ENCODE measurements at regions not wholly inside any gene's neighbourhood (a gene's known extent, or its start where the extent isn't known, plus 50 kb on each side); places are given as distances from the start of the nearest gene placed in this dataset.

DNA sequence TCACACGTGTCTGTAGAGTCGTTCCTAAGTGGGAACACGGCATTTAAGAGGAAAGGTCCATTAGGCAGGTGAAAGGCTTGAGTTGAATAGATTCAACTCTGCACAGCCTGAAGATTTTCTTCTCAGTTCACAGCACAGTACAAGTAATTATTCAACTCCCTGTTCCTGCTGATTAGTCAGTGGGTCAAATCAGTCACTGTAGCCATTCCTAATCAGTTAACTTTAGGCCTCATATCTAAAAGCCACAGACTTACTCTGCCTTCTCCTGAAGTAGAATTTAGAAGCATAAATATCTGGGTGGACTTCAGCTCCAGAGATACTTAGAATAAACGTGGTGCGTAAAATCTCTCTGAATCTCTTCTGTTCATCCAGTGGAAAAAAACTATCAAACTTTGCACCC, 872.4 kb downstream of the C6orf118 start:
- Histone ChIP-seq H3K4me3 (ENCODE audit: low read length) (no peak overlapping the region), H3K36me3 (ENCODE audit: control insufficient read depth, low read length) (no peaks in the 10 kb centered on the region), H3K4me1 (ENCODE audit: control insufficient read depth, low read length) (no peaks in the 10 kb centered on the region), H3K27me3 (ENCODE audit: control insufficient read depth, low read length) (no peaks in the 10 kb centered on the region), H3K27ac (ENCODE audit: low read depth, low read length) (no peak overlapping the region), H3K9me2 (replicated peaks; ENCODE audit: control insufficient read depth, low read length) (no peaks in the 10 kb centered on the region), H4K20me1 (ENCODE audit: control insufficient read depth, insufficient read depth, low read depth, low read length) (no peaks in the 10 kb centered on the region), H3F3A (ENCODE audit: control insufficient read depth, insufficient read depth) (no peaks in the 10 kb centered on the region), H3K4me2 (ENCODE audit: low read length) (no peak overlapping the region), H3K79me2 (ENCODE audit: control insufficient read depth, low read length) (no peaks in the 10 kb centered on the region), H3K9me3 (ENCODE audit: control insufficient read depth, insufficient read depth, low read length) (peaks cover 2% of the 10 kb centered on the region; the same call in 1 of the 2 replicates)
- TF ChIP-seq, protein P1, sequence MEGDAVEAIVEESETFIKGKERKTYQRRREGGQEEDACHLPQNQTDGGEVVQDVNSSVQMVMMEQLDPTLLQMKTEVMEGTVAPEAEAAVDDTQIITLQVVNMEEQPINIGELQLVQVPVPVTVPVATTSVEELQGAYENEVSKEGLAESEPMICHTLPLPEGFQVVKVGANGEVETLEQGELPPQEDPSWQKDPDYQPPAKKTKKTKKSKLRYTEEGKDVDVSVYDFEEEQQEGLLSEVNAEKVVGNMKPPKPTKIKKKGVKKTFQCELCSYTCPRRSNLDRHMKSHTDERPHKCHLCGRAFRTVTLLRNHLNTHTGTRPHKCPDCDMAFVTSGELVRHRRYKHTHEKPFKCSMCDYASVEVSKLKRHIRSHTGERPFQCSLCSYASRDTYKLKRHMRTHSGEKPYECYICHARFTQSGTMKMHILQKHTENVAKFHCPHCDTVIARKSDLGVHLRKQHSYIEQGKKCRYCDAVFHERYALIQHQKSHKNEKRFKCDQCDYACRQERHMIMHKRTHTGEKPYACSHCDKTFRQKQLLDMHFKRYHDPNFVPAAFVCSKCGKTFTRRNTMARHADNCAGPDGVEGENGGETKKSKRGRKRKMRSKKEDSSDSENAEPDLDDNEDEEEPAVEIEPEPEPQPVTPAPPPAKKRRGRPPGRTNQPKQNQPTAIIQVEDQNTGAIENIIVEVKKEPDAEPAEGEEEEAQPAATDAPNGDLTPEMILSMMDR (IDR thresholded peaks at IDR 0.05; ENCODE audit: low read depth, low read length, poor library complexity, severe bottlenecking) = no peak
- no peak for TF ChIP-seq EZH2phosphoT487 (IDR thresholded peaks at IDR 0.05; ENCODE audit: borderline replicate concordance, low read length)

DNA sequence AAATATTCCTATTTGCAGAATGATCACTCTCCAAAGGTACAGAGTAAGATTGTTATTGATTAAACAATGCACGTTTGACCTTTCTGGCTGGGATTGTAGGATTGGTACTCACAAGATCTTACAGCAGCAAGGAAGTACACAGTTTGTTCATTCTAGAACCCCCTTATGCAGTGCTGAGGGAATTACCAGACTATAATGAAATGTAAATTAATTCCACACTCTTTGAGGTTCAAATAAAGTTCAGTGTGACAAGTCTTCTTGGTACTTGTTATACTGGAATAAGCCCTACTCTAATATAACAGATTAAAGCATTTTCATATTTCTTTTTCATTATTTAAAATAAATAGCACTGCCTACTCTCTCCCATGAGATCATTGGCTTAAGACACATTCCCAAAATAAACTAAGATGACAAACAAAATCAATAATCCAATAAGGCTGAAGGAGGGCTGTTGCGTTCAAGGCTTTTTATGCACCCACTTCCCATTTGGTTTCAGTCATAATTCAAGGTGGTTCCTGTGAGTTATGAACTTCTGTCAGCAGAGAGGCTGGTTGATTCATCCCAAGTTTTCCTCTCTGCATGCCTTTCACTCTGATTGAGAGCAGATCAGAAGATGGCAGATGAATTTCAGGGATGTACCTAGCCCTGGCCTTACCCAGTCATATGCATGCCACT, 881.5 kb downstream of the C6orf118 start:
- no peak overlapping the region for H3K27ac ChIP-seq (ENCODE audit: low read depth, low read length)
- H3F3A ChIP-seq (ENCODE audit: control insufficient read depth, insufficient read depth) = no peaks in the 10 kb centered on the region
- no peaks in the 10 kb centered on the region for H3K79me2 ChIP-seq (ENCODE audit: control insufficient read depth, low read length)
- no peaks in the 10 kb centered on the region for H4K20me1 ChIP-seq (ENCODE audit: control insufficient read depth, insufficient read depth, low read depth, low read length)
- H3K27me3 ChIP-seq (ENCODE audit: control insufficient read depth, low read length) = no peaks in the 10 kb centered on the region
- H3K36me3 ChIP-seq (ENCODE audit: control insufficient read depth, low read length) = no peaks in the 10 kb centered on the region
- H3K9me3 ChIP-seq (ENCODE audit: control insufficient read depth, insufficient read depth, low read length) = no peaks in the 10 kb centered on the region
- H3K4me2 ChIP-seq (ENCODE audit: low read length) = no peak overlapping the region
- no peaks in the 10 kb centered on the region for H3K9me2 ChIP-seq (replicated peaks; ENCODE audit: control insufficient read depth, low read length)
- TF ChIP-seq EZH2phosphoT487 (IDR thresholded peaks at IDR 0.05; ENCODE audit: borderline replicate concordance, low read length) = no peak
- H3K4me1 ChIP-seq (ENCODE audit: control insufficient read depth, low read length) = no peaks in the 10 kb centered on the region
- no peak overlapping the region for H3K4me3 ChIP-seq (ENCODE audit: low read length)

GRCh38 chr6:164424489-164424888, 884.9 kb downstream of the C6orf118 start:
- H3K4me2 ChIP-seq (ENCODE audit: low read length) = no peak overlapping the region
- H3K4me1 ChIP-seq (ENCODE audit: control insufficient read depth, low read length) = no peaks in the 10 kb centered on the region
- no peaks in the 10 kb centered on the region for H3K27me3 ChIP-seq (ENCODE audit: control insufficient read depth, low read length)
- H3K27ac ChIP-seq (ENCODE audit: low read depth, low read length) = no peak overlapping the region
- no peaks in the 10 kb centered on the region for H3K79me2 ChIP-seq (ENCODE audit: control insufficient read depth, low read length)
- no peaks in the 10 kb centered on the region for H4K20me1 ChIP-seq (ENCODE audit: control insufficient read depth, insufficient read depth, low read depth, low read length)
- H3K9me2 ChIP-seq (replicated peaks; ENCODE audit: control insufficient read depth, low read length) = no peaks in the 10 kb centered on the region
- H3F3A ChIP-seq (ENCODE audit: control insufficient read depth, insufficient read depth) = no peaks in the 10 kb centered on the region
- no peak for TF ChIP-seq EZH2phosphoT487 (IDR thresholded peaks at IDR 0.05; ENCODE audit: borderline replicate concordance, low read length)
- TF ChIP-seq, protein P1 (IDR thresholded peaks at IDR 0.05; ENCODE audit: low read depth, low read length, poor library complexity, severe bottlenecking) = no peak
- no peaks in the 10 kb centered on the region for H3K36me3 ChIP-seq (ENCODE audit: control insufficient read depth, low read length)
- H3K9me3 ChIP-seq (ENCODE audit: control insufficient read depth, insufficient read depth, low read length) = peaks cover 8% of the 10 kb centered on the region; the same call in 1 of the 2 replicates
- H3K4me3 ChIP-seq (ENCODE audit: low read length) = no peak overlapping the region

- TF ChIP-seq, protein P1 (IDR thresholded peaks at IDR 0.05; ENCODE audit: low read depth, low read length, poor library complexity, severe bottlenecking) = no peak
- TF ChIP-seq EZH2phosphoT487 (IDR thresholded peaks at IDR 0.05; ENCODE audit: borderline replicate concordance, low read length) = no peak
Measured at GRCh38 chr6:164419099-164419498, 890.3 kb downstream of the C6orf118 start.

More at GRCh38 chr6:164419099-164419498, 890.3 kb downstream of the C6orf118 start:
- Histone ChIP-seq H3K36me3 (ENCODE audit: control insufficient read depth, low read length) (no peaks in the 10 kb centered on the region), H3K79me2 (ENCODE audit: control insufficient read depth, low read length) (no peaks in the 10 kb centered on the region), H3K9me2 (replicated peaks; ENCODE audit: control insufficient read depth, low read length) (no peaks in the 10 kb centered on the region), H3K4me1 (ENCODE audit: control insufficient read depth, low read length) (no peaks in the 10 kb centered on the region), H4K20me1 (ENCODE audit: control insufficient read depth, insufficient read depth, low read depth, low read length) (no peaks in the 10 kb centered on the region), H3K4me3 (ENCODE audit: low read length) (no peak overlapping the region), H3K27ac (ENCODE audit: low read depth, low read length) (no peak overlapping the region), H3F3A (ENCODE audit: control insufficient read depth, insufficient read depth) (no peaks in the 10 kb centered on the region), H3K4me2 (ENCODE audit: low read length) (no peak overlapping the region), H3K9me3 (ENCODE audit: control insufficient read depth, insufficient read depth, low read length) (peaks cover 8% of the 10 kb centered on the region; the same call in 1 of the 2 replicates), H3K27me3 (ENCODE audit: control insufficient read depth, low read length) (no peaks in the 10 kb centered on the region)
